K562 (cell line): ENCODE measurements at regions not wholly inside any gene's neighbourhood (a gene's known extent, or its start where the extent isn't known, plus 50 kb on each side); places are given as distances from the start of the nearest gene placed in this dataset.

Source experiments
- ATAC-seq: fragments of 200-7000 bp; cut with Tn5 transposase; 3 replicates; pipeline ENCODE4 v1.9.1; 2020; ENCODE audit warnings: moderate library complexity
- BruUV-seq: library from RNA; stranded (reverse); fragments of 400-500 nt; replicated peaks from 2 replicates; lab custom pipeline; 2021; lab: Mats Ljungman, UMichigan
- CTCF ChIA-PET: fragments of 300-600 bp; formaldehyde crosslinking; extraction: SDS; loops from one replicate; lab custom pipeline; 2021; ENCODE audit warnings: low intra/inter-chr PET ratio; lab: Yijun Ruan, JAX
- POLR2A ChIA-PET: fragments of 300-600, 350-650 bp; sonication (Branson Sonifier 250); formaldehyde crosslinking; extraction: SDS; loops from one replicate; lab custom pipeline; 2021; ENCODE audit warnings: antibody characterized with exemption, inconsistent platforms; lab: Yijun Ruan, JAX
- DNase-seq, 4 experiments: peaks; one replicate each; pipeline versions ENCODE4 v3.0.0 to v3.0.0-alpha.2; 2011 to 2018; ENCODE audit warnings: low spot score in 3 of 4, mixed read lengths in 3 of 4; ENCODE audit errors: extremely low read depth in 1 of 4
- FAIRE-seq: peaks from 2 replicates; lab custom pipeline; 2011; peaks lifted over from hg19 to GRCh38; lab: Jason Lieb, UNC
- H2AFZ ChIP-seq: 2 replicates; pipeline ENCODE4 v1.6.0; 2011; ENCODE audit warnings: low read depth, low read length, control low read depth, inconsistent platforms
- H3K27ac ChIP-seq: fragments of 200-600 bp; 3 replicates; pipeline ENCODE4 v1.8.0; 2011; ENCODE audit warnings: low read depth, mild to moderate bottlenecking, control low read depth, inconsistent platforms, low read length, moderate library complexity, mixed read lengths; ENCODE audit errors: extremely low read depth
- H3K27me3 ChIP-seq, 2 experiments: fragments of 300-600 bp in 1 of 2; 2 replicates in 1 of 2; 3 replicates in 1 of 2; pipeline versions ENCODE4 v1.6.0 to v1.8.0; 2011; ENCODE audit warnings: inconsistent platforms in 2 of 2, low read length in 2 of 2, mild to moderate bottlenecking in 1 of 2, mixed read lengths in 1 of 2, moderate library complexity in 1 of 2; ENCODE audit not compliant: control insufficient read depth in 2 of 2, insufficient read depth in 2 of 2
- H3K36me3 ChIP-seq: fragments of 300-600 bp; 3 replicates; pipeline ENCODE4 v1.8.0; 2011; ENCODE audit warnings: mild to moderate bottlenecking, low read length, inconsistent platforms; ENCODE audit not compliant: control insufficient read depth, insufficient read depth
- H3K4me1 ChIP-seq, 2 experiments: fragments of 200-600 bp in 1 of 2; replicated peaks in 1 of 2; 2 replicates in 1 of 2; 3 replicates in 1 of 2; pipeline versions ENCODE4 v1.5.1 to v1.8.0; 2011; ENCODE audit warnings: inconsistent platforms in 2 of 2, low read length in 2 of 2, mild to moderate bottlenecking in 1 of 2, mixed read lengths in 1 of 2, moderate library complexity in 1 of 2; ENCODE audit not compliant: control insufficient read depth in 2 of 2, insufficient read depth in 2 of 2
- H3K4me2 ChIP-seq: 2 replicates; pipeline ENCODE4 v1.6.1; 2011; ENCODE audit warnings: low read length, control low read depth, inconsistent platforms, mixed read lengths; ENCODE audit not compliant: insufficient read depth
- H3K4me3 ChIP-seq: fragments of 200-600 bp; sonication (generic), shearing (Covaris generic); 2 replicates; pipeline ENCODE4 v1.5.1; 2016; ENCODE audit warnings: control low read depth, inconsistent platforms
- H3K79me2 ChIP-seq: fragments of 200-600 bp; 3 replicates; pipeline ENCODE4 v1.8.0; 2011; ENCODE audit warnings: low read length, inconsistent platforms; ENCODE audit not compliant: control insufficient read depth, insufficient read depth
- H3K9ac ChIP-seq, 2 experiments: 2 replicates each; pipeline versions ENCODE4 v1.6.0 to v1.6.1; 2011; ENCODE audit warnings: low read depth in 2 of 2, low read length in 2 of 2, control low read depth in 1 of 2, inconsistent platforms in 1 of 2, mild to moderate bottlenecking in 1 of 2, mixed read lengths in 1 of 2; ENCODE audit not compliant: insufficient read depth in 1 of 2
- H3K9me1 ChIP-seq: one replicate; pipeline ENCODE4 v1.6.0; 2011; ENCODE audit warnings: inconsistent platforms, mild to moderate bottlenecking, low read length, moderate library complexity; ENCODE audit not compliant: control insufficient read depth, insufficient read depth
- H3K9me3 ChIP-seq: replicated peaks from 2 replicates; pipeline ENCODE4 v1.5.1; 2011; ENCODE audit warnings: low read depth, low read length, inconsistent platforms; ENCODE audit not compliant: control insufficient read depth, insufficient read depth
- H4K20me1 ChIP-seq: replicated peaks from 2 replicates; pipeline ENCODE4 v1.6.1; 2011; ENCODE audit warnings: low read length, inconsistent platforms, mixed read lengths; ENCODE audit not compliant: control insufficient read depth, insufficient read depth
- AFF1 ChIP-seq, 2 experiments: fragments of 450-650 bp; IDR thresholded peaks; 2 replicates each; pipeline ENCODE4 v1.6.1; 2018; ENCODE audit warnings: mild to moderate bottlenecking in 2 of 2, low read depth in 1 of 2; ENCODE audit not compliant: partially characterized antibody in 2 of 2
- CBX2 ChIP-seq: fragments of 200-600 bp; sonication (generic); IDR thresholded peaks from one replicate; pipeline ENCODE4 v1.6.1; 2012; ENCODE audit warnings: mild to moderate bottlenecking, low read length, inconsistent platforms; ENCODE audit not compliant: insufficient read depth, poor library complexity, severe bottlenecking
- E2F6 ChIP-seq, 2 experiments: IDR thresholded peaks; 2 replicates each; pipeline ENCODE4 v1.6.1; 2011; ENCODE audit warnings: borderline replicate concordance in 1 of 2, control low read depth in 1 of 2, low read depth in 1 of 2, low read length in 1 of 2, mild to moderate bottlenecking in 1 of 2, mixed read lengths in 1 of 2, moderate library complexity in 1 of 2; ENCODE audit not compliant: insufficient read depth in 1 of 2, insufficient read length in 1 of 2, poor library complexity in 1 of 2, severe bottlenecking in 1 of 2; ENCODE audit errors: extremely low read depth in 1 of 2
- MTA2 ChIP-seq: fragments of 450-650 bp; IDR thresholded peaks from 2 replicates; pipeline ENCODE4 v1.6.1; 2016; ENCODE audit warnings: low read depth
- NONO ChIP-seq, 2 experiments: fragments of 200-400 bp in 1 of 2; fragments of 450-650 bp in 1 of 2; formaldehyde crosslinking in 1 of 2; IDR thresholded peaks; 2 replicates each; pipeline ENCODE4 v1.6.1; 2017; ENCODE audit warnings: low read depth in 2 of 2, mild to moderate bottlenecking in 2 of 2, moderate library complexity in 2 of 2, low read length in 1 of 2
- NR4A1 ChIP-seq, 2 experiments: fragments of 250-450 bp in 1 of 2; fragments of 450-650 bp in 1 of 2; sonication (Bioruptor Pico) in 1 of 2; IDR thresholded peaks; 2 replicates each; pipeline versions ENCODE4 v1.4.0 to v1.6.1; 2016 to 2020; ENCODE audit warnings: mild to moderate bottlenecking in 2 of 2, missing compliant biosample characterization in 1 of 2, missing genetic modification characterization in 1 of 2, moderate library complexity in 1 of 2
- POLR2A ChIP-seq: fragments of 450-650 bp; conservative IDR thresholded peaks from 2 replicates; pipeline ENCODE4 v1.6.1; 2016
- ZBTB8A ChIP-seq: fragments of 450-650 bp; IDR thresholded peaks from 2 replicates; pipeline ENCODE4 v1.6.1; 2018; ENCODE audit warnings: mild to moderate bottlenecking, moderate library complexity; ENCODE audit not compliant: partially characterized antibody
- ZNF436 ChIP-seq: fragments of 250-450, 450-650 bp; sonication (Bioruptor Pico); formaldehyde crosslinking; IDR thresholded peaks from 2 replicates; pipeline ENCODE4 v1.7.0; 2020; ENCODE audit warnings: mild to moderate bottlenecking
- WGBS: fragments of 100-300 bp; shearing (Covaris generic); methylation state at CpG from one replicate; pipeline ENCODE4 v1.1.6; 2016; ENCODE audit warnings: low coverage, mixed read lengths; ENCODE audit not compliant: insufficient coverage; ENCODE audit errors: missing lambda C conversion rate; 5-methylcytosine and 5-hydroxymethylcytosine counted together
- in situ Hi-C: fragments of 300-500 bp; cut with MboI; formaldehyde crosslinking; loops from 4 replicates; pipeline ENCODE4 v1.15.0; 2018; ENCODE audit warnings: inconsistent platforms, mixed read lengths
- intact Hi-C: fragments of 100-400 bp; cut with micrococcal nuclease; formaldehyde crosslinking; loops from 2 replicates; pipeline ENCODE4 v1.14.2; 2022
- TF ChIP-seq, protein P1 (sequence below): fragments of 250-450 bp; sonication (Bioruptor Pico); IDR thresholded peaks from 2 replicates; pipeline ENCODE4 v1.8.0; 2022; ENCODE audit warnings: moderate library complexity, mild to moderate bottlenecking, inconsistent platforms
- TF ChIP-seq, protein P2 (sequence below): fragments of 450-650 bp; IDR thresholded peaks from 2 replicates; pipeline ENCODE4 v1.7.1; 2018; ENCODE audit warnings: mild to moderate bottlenecking, low read depth; ENCODE audit not compliant: partially characterized antibody

GRCh38 chr16:17555176-17555575 lies 84.4 kb upstream of the XYLT1 start (continued):
- TF ChIP-seq NONO (IDR thresholded peaks at IDR 0.05; ENCODE audit: low read depth in 2 of 2, low read length in 1 of 2) (no peak), E2F6 (IDR thresholded peaks at IDR 0.05; ENCODE audit: borderline replicate concordance in 1 of 2, extremely low read depth in 1 of 2, insufficient read depth in 1 of 2, insufficient read length in 1 of 2, low read depth in 1 of 2, low read length in 1 of 2, poor library complexity in 1 of 2, severe bottlenecking in 1 of 2) (no peak), MTA2 (no peak), ZBTB8A (no peak), ZNF436 (CRISPR knock-in tag) (no peak)
- TF ChIP-seq, protein P1, sequence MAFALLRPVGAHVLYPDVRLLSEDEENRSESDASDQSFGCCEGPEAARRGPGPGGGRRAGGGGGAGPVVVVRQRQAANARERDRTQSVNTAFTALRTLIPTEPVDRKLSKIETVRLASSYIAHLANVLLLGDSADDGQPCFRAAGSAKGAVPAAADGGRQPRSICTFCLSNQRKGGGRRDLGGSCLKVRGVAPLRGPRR = no peak

DNA sequence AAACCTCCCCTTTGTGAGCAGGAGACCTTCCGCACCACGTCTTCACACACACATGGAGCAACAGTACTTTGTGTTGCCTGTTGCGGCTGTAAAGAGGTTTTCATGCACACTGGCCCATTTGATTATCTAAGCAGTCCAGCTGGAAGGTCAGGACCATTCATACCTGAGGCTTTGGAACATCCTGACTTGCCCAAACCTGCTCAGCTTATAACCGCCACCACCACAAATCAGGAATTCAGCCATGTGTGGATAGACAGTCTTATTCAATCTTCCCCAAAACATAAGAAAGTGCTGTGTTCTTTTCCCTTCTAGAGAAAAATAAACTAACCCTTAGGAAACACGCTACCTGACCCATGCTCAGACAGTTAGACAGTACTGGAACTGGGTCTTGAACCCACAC lies 81.6 kb upstream of the XYLT1 start:
- no peaks in the 10 kb centered on the region for H3K36me3 ChIP-seq
- ChIA-PET POLR2A (no interaction called here), CTCF (no interaction called here)
- H3K9ac ChIP-seq = no peak overlapping the region
- 2% methylated on average over 5 of the region's 5 CpGs for WGBS
- DNase-seq (no peak), FAIRE-seq (no peak), ATAC-seq (no peak)
- no TSS peak for BruUV-seq
- peaks cover 5 to 28% of the 10 kb centered on the region in 2 experiments; a peak in 3 of 5 replicates for H3K27me3 ChIP-seq
- H4K20me1 ChIP-seq = no peaks in the 10 kb centered on the region
- no peaks in the 10 kb centered on the region for H3K9me1 ChIP-seq
- H3K4me2 ChIP-seq = no peak overlapping the region
- intact Hi-C loops (no loop called here), in situ Hi-C loops (no loop called here)
- H3K9me3 ChIP-seq = no peaks in the 10 kb centered on the region
- no peaks in the 10 kb centered on the region for H3K4me1 ChIP-seq
- H2AFZ ChIP-seq = no peak overlapping the region
- no peak overlapping the region for H3K27ac ChIP-seq
- no peaks in the 10 kb centered on the region for H3K79me2 ChIP-seq
- H3K4me3 ChIP-seq = no peak overlapping the region
- TF ChIP-seq, protein P2, sequence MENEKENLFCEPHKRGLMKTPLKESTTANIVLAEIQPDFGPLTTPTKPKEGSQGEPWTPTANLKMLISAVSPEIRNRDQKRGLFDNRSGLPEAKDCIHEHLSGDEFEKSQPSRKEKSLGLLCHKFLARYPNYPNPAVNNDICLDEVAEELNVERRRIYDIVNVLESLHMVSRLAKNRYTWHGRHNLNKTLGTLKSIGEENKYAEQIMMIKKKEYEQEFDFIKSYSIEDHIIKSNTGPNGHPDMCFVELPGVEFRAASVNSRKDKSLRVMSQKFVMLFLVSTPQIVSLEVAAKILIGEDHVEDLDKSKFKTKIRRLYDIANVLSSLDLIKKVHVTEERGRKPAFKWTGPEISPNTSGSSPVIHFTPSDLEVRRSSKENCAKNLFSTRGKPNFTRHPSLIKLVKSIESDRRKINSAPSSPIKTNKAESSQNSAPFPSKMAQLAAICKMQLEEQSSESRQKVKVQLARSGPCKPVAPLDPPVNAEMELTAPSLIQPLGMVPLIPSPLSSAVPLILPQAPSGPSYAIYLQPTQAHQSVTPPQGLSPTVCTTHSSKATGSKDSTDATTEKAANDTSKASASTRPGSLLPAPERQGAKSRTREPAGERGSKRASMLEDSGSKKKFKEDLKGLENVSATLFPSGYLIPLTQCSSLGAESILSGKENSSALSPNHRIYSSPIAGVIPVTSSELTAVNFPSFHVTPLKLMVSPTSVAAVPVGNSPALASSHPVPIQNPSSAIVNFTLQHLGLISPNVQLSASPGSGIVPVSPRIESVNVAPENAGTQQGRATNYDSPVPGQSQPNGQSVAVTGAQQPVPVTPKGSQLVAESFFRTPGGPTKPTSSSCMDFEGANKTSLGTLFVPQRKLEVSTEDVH = no peak
- TF ChIP-seq CBX2 (no peak), AFF1 (IDR thresholded peaks at IDR 0.05; ENCODE audit: low read depth in 1 of 2, partially characterized antibody in 2 of 2) (no peak), NR4A1 (CRISPR knock-in tag; IDR thresholded peaks at IDR 0.05) (no peak), NR4A1 (tag; IDR thresholded peaks at IDR 0.05) (no peak), POLR2A (no peak)
